Erythroblast (primary cell): ENCODE measurements at regions not wholly inside any gene's neighbourhood (a gene's known extent, or its start where the extent isn't known, plus 50 kb on each side); places are given as distances from the start of the nearest gene placed in this dataset.

Experiments
- DNase-seq, 2 experiments: peaks; one replicate each; lab custom pipeline; 2025; lab: John Stamatoyannopoulos, UW
- GATA1 ChIP-seq: IDR thresholded peaks from 2 replicates; pipeline ENCODE4 v1.6.1; 2011; ENCODE audit warnings: low read depth, mild to moderate bottlenecking, control low read depth, low read length, moderate library complexity
- POLR2A ChIP-seq: IDR thresholded peaks from 2 replicates; pipeline ENCODE4 v1.6.1; 2011; ENCODE audit warnings: mild to moderate bottlenecking, low read length

GRCh38 chr16:66267292-66268014 is 99.0 kb upstream of the CDH5 start:
- TF ChIP-seq POLR2A (no peak), GATA1 (no peak)
- no peak for DNase-seq

GRCh38 chr16:66266436-66267291 is 99.8 kb upstream of the CDH5 start:
- DNase-seq: no peak
- TF ChIP-seq POLR2A (no peak), GATA1 (no peak)

- TF ChIP-seq GATA1: no peak
- TF ChIP-seq POLR2A: no peak
- DNase-seq: no peak
Observed at GRCh38 chr16:66265556-66266141, 100.8 kb upstream of the CDH5 start.

- no peak for TF ChIP-seq POLR2A
- DNase-seq: no peak
Observed at GRCh38 chr16:66265048-66265415, 101.5 kb upstream of the CDH5 start.

- TF ChIP-seq GATA1 (no peak), POLR2A (no peak)
- no peak for DNase-seq
Observed at GRCh38 chr16:66264311-66265047, 102.0 kb upstream of the CDH5 start.

GRCh38 chr16:66263973-66264310 is 102.5 kb upstream of the CDH5 start:
- DNase-seq: no peak
- TF ChIP-seq GATA1 (no peak), POLR2A (no peak)

GRCh38 chr16:66263168-66263972 is 103.1 kb upstream of the CDH5 start:
- no peak for DNase-seq

GRCh38 chr16:66262253-66263167 is 104.0 kb upstream of the CDH5 start:
- TF ChIP-seq GATA1 (no peak), POLR2A (no peak)
- DNase-seq: no peak

More at GRCh38 chr16:66263168-66263972, 103.1 kb upstream of the CDH5 start:
- no peak for TF ChIP-seq GATA1
- no peak for TF ChIP-seq POLR2A

- no peak for DNase-seq
- TF ChIP-seq GATA1 (no peak), POLR2A (no peak)
Observed at GRCh38 chr16:66261826-66262225, 104.7 kb upstream of the CDH5 start.

- TF ChIP-seq GATA1: no peak
- no peak for TF ChIP-seq POLR2A
- no peak for DNase-seq
Observed at GRCh38 chr16:66260522-66261254, 105.8 kb upstream of the CDH5 start.

GRCh38 chr16:66258916-66259845 is 107.3 kb upstream of the CDH5 start:
- no peak for DNase-seq
- no peak for TF ChIP-seq GATA1
- no peak for TF ChIP-seq POLR2A
